Peyer's patch (tissue), 4 donors: ENCODE measurements at regions not wholly inside any gene's neighbourhood (a gene's known extent, or its start where the extent isn't known, plus 50 kb on each side); places are given as distances from the start of the nearest gene placed in this dataset.

Source experiments
- CTCF ChIP-seq, 6 experiments: fragments of 450-650 bp in 4 of 6; fragments of 200-600 bp in 2 of 6; sonication (generic) in 1 of 6; IDR thresholded peaks; one replicate each; pipeline ENCODE4 v1.5.1; 2017 to 2019; ENCODE audit warnings: antibody characterized with exemption in 6 of 6, mild to moderate bottlenecking in 3 of 6, moderate library complexity in 1 of 6
- POLR2A ChIP-seq, 2 donors: fragments of 450-650 bp; IDR thresholded peaks; one replicate each; pipeline ENCODE4 v1.5.1; 2017; ENCODE audit warnings: antibody characterized with exemption in 2 of 2, mild to moderate bottlenecking in 2 of 2, moderate library complexity in 2 of 2

- no peak for TF ChIP-seq POLR2A (IDR thresholded peaks at IDR 0.05)
- no peak for TF ChIP-seq CTCF (IDR thresholded peaks at IDR 0.05)
Observed at GRCh38 chr2:150119819-150120218, 367.6 kb downstream of the RND3 start.
